ENCODE measurements at regions not wholly inside any gene's neighbourhood (a gene's known extent, or its start where the extent isn't known, plus 50 kb on each side); places are given as distances from the start of the nearest gene placed in this dataset.

DNA sequence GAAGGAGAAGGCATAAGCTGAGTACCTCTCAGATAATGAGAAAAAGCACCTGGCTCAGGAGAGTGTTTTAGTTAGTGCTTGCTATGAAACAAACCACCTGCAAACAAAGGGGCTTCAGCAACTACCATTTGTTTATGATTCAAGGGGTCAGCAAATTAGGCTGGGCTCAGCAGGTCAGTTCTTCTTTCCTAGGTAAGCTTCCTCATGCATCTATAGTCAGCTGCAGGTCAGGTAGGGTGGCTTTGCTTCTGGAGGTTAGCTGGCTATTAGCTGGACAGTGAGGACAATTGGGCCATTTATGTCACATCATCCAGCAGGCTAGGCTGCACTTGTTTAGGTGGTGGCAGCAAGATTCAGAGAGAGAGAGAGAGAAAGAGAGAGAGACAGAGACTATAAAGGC, 185.5 kb downstream of the EMX2 start:
- ChIA-PET CTCF (no interaction called here), POLR2A (no interaction called here), RAD21 (ENCODE audit: low non-redundant PET in 1 of 2, low total read pairs in 2 of 2, uncharacterized antibody in 2 of 2, unreplicated experiment in 2 of 2) (no interaction called here)
- BruUV-seq (replicated peaks), result no TSS peak
- Histone ChIP-seq H3K4me3 (replicated peaks in 1 of 2; ENCODE audit: low read depth in 1 of 2, low read length in 2 of 2) (no peak overlapping the region), H3K79me2 (ENCODE audit: insufficient read depth, low read length) (no peaks in the 10 kb centered on the region), H2AFZ (ENCODE audit: low read depth, low read length, poor library complexity, severe bottlenecking) (no peak overlapping the region), H3K4me1 (ENCODE audit: control insufficient read depth in 1 of 2, insufficient read depth in 2 of 2, low read length in 2 of 2) (no peaks in the 10 kb centered on the region), H3K27me3 (ENCODE audit: insufficient read depth, low read length) (peaks cover 75% of the 10 kb centered on the region), H4K20me1 (ENCODE audit: insufficient read depth) (no peaks in the 10 kb centered on the region), H3K9ac (ENCODE audit: low read length) (no peak overlapping the region), H3K4me2 (ENCODE audit: low read length) (no peak overlapping the region), H3K9me2 (ENCODE audit: insufficient read depth) (no peaks in the 10 kb centered on the region), H3K36me3 (ENCODE audit: control insufficient read depth in 1 of 2, insufficient read depth in 2 of 2, low read length in 2 of 2) (no peaks in the 10 kb centered on the region), H3K27ac (ENCODE audit: low read depth, low read length) (no peak overlapping the region), H3K9me3 (ENCODE audit: control insufficient read depth in 1 of 2, insufficient read depth in 1 of 2, low read depth in 1 of 2, low read length in 2 of 2) (no peaks in the 10 kb centered on the region)
- TF ChIP-seq FOSL1 (IDR thresholded peaks at IDR 0.05; ENCODE audit: low read depth) (no peak), SIN3A (IDR thresholded peaks at IDR 0.05; ENCODE audit: low read depth) (no peak)
- intact Hi-C loops (cut with micrococcal nuclease), result loop anchor here (10.0 kb wide), 1 partner anchor 377 kb away; no protein-coding TSS in a partner anchor
- ATAC-seq, result no peak
- no peak for DNase-seq (ENCODE audit: low read depth, low spot score)

DNA sequence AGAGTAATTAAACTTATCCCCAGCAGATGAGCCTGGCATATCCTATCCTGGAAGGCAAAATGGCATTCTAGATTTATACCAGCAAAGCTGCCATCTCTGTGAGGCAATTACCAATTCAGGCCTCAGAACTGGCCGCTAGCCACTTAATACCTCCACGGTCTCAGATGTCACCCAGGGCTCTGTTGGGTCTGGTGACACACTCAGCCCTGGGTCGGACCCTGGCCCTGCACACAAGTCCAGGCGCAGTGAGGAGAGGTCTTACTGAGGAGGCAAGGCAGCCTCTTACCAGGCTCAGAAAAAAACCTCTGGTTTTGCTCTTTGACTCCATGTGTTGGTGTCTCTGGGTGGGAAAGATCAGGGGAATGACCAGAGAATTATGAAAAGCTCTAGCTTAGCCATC, 186.6 kb downstream of the EMX2 start:
- POLR2A ChIA-PET, result no interaction called here
- no peak for TF ChIP-seq SP1 (IDR thresholded peaks at IDR 0.05; ENCODE audit: low read depth)
- TF ChIP-seq FOSL1 (IDR thresholded peaks at IDR 0.05; ENCODE audit: low read depth), result no peak
- TF ChIP-seq RAD21 (IDR thresholded peaks at IDR 0.05; ENCODE audit: low read depth), result no peak
- TF ChIP-seq POLR2A (IDR thresholded peaks at IDR 0.05; ENCODE audit: borderline replicate concordance, extremely low read depth, insufficient read depth, insufficient read length), result no peak
- TF ChIP-seq EZH2 (IDR thresholded peaks at IDR 0.05), result no peak
- TF ChIP-seq SIN3A (IDR thresholded peaks at IDR 0.05; ENCODE audit: low read depth), result no peak
- TF ChIP-seq JUND (IDR thresholded peaks at IDR 0.05), result no peak
- TF ChIP-seq CTCF (IDR thresholded peaks at IDR 0.05 in 2 of 3, conservative IDR thresholded peaks at IDR 0.05 in 1 of 3; ENCODE audit: borderline replicate concordance in 1 of 3, insufficient read depth in 1 of 3, low read depth in 2 of 3, low read length in 2 of 3), result no peak
- no peak for ATAC-seq

More for the DNA sequence above, 186.6 kb downstream of the EMX2 start:
- no peak overlapping the region for H3K4me3 ChIP-seq (replicated peaks in 1 of 2; ENCODE audit: low read depth in 1 of 2, low read length in 2 of 2)
- no peak overlapping the region for H3K27ac ChIP-seq (ENCODE audit: low read depth, low read length)
- H3K4me2 ChIP-seq (ENCODE audit: low read length), result no peak overlapping the region
- H3K4me1 ChIP-seq (ENCODE audit: control insufficient read depth in 1 of 2, insufficient read depth in 2 of 2, low read length in 2 of 2), result no peaks in the 10 kb centered on the region
- RAD21 ChIA-PET (ENCODE audit: low non-redundant PET in 1 of 2, low total read pairs in 2 of 2, uncharacterized antibody in 2 of 2, unreplicated experiment in 2 of 2), result no interaction called here
- H3K27me3 ChIP-seq (ENCODE audit: insufficient read depth, low read length), result peaks cover 76% of the 10 kb centered on the region
- H4K20me1 ChIP-seq (ENCODE audit: insufficient read depth), result no peaks in the 10 kb centered on the region
- DNase-seq (ENCODE audit: low read depth, low spot score), result no peak
- H2AFZ ChIP-seq (ENCODE audit: low read depth, low read length, poor library complexity, severe bottlenecking), result no peak overlapping the region
- no peaks in the 10 kb centered on the region for H3K36me3 ChIP-seq (ENCODE audit: control insufficient read depth in 1 of 2, insufficient read depth in 2 of 2, low read length in 2 of 2)
- H3K9me2 ChIP-seq (ENCODE audit: insufficient read depth), result no peaks in the 10 kb centered on the region
- intact Hi-C loops (cut with micrococcal nuclease), result loop anchor here (10.0 kb wide), 1 partner anchor 376 kb away; no protein-coding TSS in a partner anchor
- H3K79me2 ChIP-seq (ENCODE audit: insufficient read depth, low read length), result no peaks in the 10 kb centered on the region
- H3K9me3 ChIP-seq (ENCODE audit: control insufficient read depth in 1 of 2, insufficient read depth in 1 of 2, low read depth in 1 of 2, low read length in 2 of 2), result no peaks in the 10 kb centered on the region
- no peak overlapping the region for H3K9ac ChIP-seq (ENCODE audit: low read length)
- CTCF ChIA-PET, result no interaction called here
- no TSS peak for BruUV-seq (replicated peaks)
